Daoy (cell line): ENCODE measurements at regions not wholly inside any gene's neighbourhood (a gene's known extent, or its start where the extent isn't known, plus 50 kb on each side); places are given as distances from the start of the nearest gene placed in this dataset.
"Not testable (repeated sequence)": the region's sequence is repeated elsewhere in the genome, so short reads cannot be mapped to it uniquely, and the experiment has no call there.

Experiments used
- DNase-seq: peaks from one replicate; pipeline ENCODE4 v3.0.0-alpha.2; 2015; ENCODE audit warnings: low read depth

GRCh38 chr3:171915275-171915674 is 72.1 kb downstream of the TMEM212 start:
- DNase-seq, result no peak

- no peak for DNase-seq
Observed at GRCh38 chr3:171916888-171917287, 73.7 kb downstream of the TMEM212 start.

GRCh38 chr3:171922629-171923028 is 79.5 kb downstream of the TMEM212 start:
- not testable (repeated sequence) for DNase-seq

GRCh38 chr3:171923668-171924067 is 80.5 kb downstream of the TMEM212 start:
- not testable (repeated sequence) for DNase-seq

GRCh38 chr3:171924864-171925263 is 81.7 kb downstream of the TMEM212 start:
- DNase-seq, result not testable (repeated sequence)

GRCh38 chr3:171932153-171932611 is 89.0 kb downstream of the TMEM212 start:
- no peak for DNase-seq

- DNase-seq, result no peak
Observed at GRCh38 chr3:171933441-171933840, 90.3 kb downstream of the TMEM212 start.

GRCh38 chr3:171935261-171936123 is 92.3 kb downstream of the TMEM212 start:
- DNase-seq, result no peak

- peak; percentile 82 for DNase-seq
Observed at GRCh38 chr3:171936191-171936841, 93.2 kb downstream of the TMEM212 start.

GRCh38 chr3:171939578-171939977 is 96.4 kb downstream of the TMEM212 start:
- DNase-seq, result no peak

- no peak for DNase-seq
Observed at GRCh38 chr3:171940151-171940649, 97.1 kb downstream of the TMEM212 start.

GRCh38 chr3:171943262-171944117 is 95.9 kb upstream of the FNDC3B start:
- no peak for DNase-seq

GRCh38 chr3:171944118-171945016 is 95.0 kb upstream of the FNDC3B start:
- DNase-seq, result no peak

GRCh38 chr3:171948674-171949073 is 90.7 kb upstream of the FNDC3B start:
- no peak for DNase-seq

GRCh38 chr3:171949554-171949953 is 89.8 kb upstream of the FNDC3B start:
- no peak for DNase-seq

- peak; percentile 68 for DNase-seq
Observed at GRCh38 chr3:171950373-171950772, 89.0 kb upstream of the FNDC3B start.

- DNase-seq, result no peak
Observed at GRCh38 chr3:171951597-171951996, 87.8 kb upstream of the FNDC3B start.

GRCh38 chr3:171953301-171954022 is 85.9 kb upstream of the FNDC3B start:
- no peak for DNase-seq

- DNase-seq, result no peak
Observed at GRCh38 chr3:171954690-171955383, 84.5 kb upstream of the FNDC3B start.

GRCh38 chr3:171955598-171955997 is 83.8 kb upstream of the FNDC3B start:
- DNase-seq, result no peak
